IMR-90 (cell line): ENCODE measurements at regions not wholly inside any gene's neighbourhood (a gene's known extent, or its start where the extent isn't known, plus 50 kb on each side); places are given as distances from the start of the nearest gene placed in this dataset.

ENCODE experiments used
- BHLHE40 ChIP-seq: fragments of 150-350 bp; IDR thresholded peaks from 2 replicates; pipeline ENCODE4 v1.6.1; 2016; ENCODE audit warnings: mild to moderate bottlenecking, low read depth, low read length
- CEBPB ChIP-seq: IDR thresholded peaks from 2 replicates; pipeline ENCODE4 v1.6.1; 2012; ENCODE audit warnings: low read depth, low read length, improper control_type of control experiment
- MAFK ChIP-seq: IDR thresholded peaks from 2 replicates; pipeline ENCODE4 v1.6.1; 2012; ENCODE audit warnings: low read depth, low read length, improper control_type of control experiment
- MXI1 ChIP-seq: IDR thresholded peaks from 2 replicates; pipeline ENCODE4 v1.6.1; 2012; ENCODE audit warnings: low read depth, mild to moderate bottlenecking, low read length, moderate library complexity, borderline replicate concordance
- NFE2L2 ChIP-seq: fragments of 150-350 bp; IDR thresholded peaks from 2 replicates; pipeline ENCODE4 v1.6.1; 2016; ENCODE audit warnings: low read depth, mild to moderate bottlenecking, low read length
- POLR2A ChIP-seq: IDR thresholded peaks from 2 replicates; pipeline ENCODE4 v1.6.1; 2012; ENCODE audit warnings: mild to moderate bottlenecking, low read depth, low read length
- RAD21 ChIP-seq: IDR thresholded peaks from 2 replicates; pipeline ENCODE4 v1.6.1; 2012; ENCODE audit warnings: low read length, improper control_type of control experiment
- SMC3 ChIP-seq: fragments of 150-350 bp; IDR thresholded peaks from 2 replicates; pipeline ENCODE4 v1.6.1; 2016; ENCODE audit warnings: low read depth, mild to moderate bottlenecking, antibody characterized with exemption, low read length, moderate library complexity
- USF2 ChIP-seq: fragments of 150-350 bp; IDR thresholded peaks from 2 replicates; pipeline ENCODE4 v1.6.1; 2017; ENCODE audit warnings: mild to moderate bottlenecking, antibody characterized with exemption, low read length, low read depth
- TF ChIP-seq, protein P1 (sequence below): conservative IDR thresholded peaks from 2 replicates; pipeline ENCODE4 v1.5.1; 2012; ENCODE audit warnings: mild to moderate bottlenecking, low read depth, low read length, improper control_type of control experiment

DNA sequence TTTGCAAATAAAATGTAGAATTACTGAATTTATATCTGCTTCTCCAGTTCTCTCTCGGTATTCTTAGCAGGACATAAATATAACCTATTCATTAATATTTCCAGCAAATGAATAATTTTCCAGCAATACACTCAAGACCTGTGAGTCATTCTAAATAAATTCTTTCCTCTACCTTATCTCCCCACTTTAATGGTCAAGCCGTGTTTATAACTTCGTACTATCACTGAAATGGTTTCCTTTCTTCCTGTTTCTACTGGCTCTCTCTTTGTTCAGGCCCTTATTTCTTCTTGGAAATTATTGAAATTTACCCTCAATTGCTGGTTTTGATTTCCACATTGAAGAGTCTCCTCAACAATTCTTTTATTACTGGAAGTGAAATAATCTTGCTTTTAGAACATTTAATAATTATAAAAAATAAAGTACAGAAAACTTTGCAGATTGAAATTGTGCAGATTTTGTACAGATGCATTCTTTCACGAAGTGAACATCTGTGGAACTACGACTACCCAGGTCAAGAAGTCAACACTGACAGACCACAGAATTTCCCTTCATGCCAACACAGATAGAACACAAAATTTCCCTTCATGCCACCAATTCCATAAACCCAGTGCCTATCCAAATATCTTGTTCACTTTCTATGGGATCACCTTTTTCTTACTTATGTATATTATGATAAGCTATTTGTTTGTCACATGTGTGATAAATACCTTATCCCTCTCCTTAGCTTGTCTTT is 205.7 kb downstream of the FAT4 start:
- TF ChIP-seq MAFK (no peak), POLR2A (no peak), SMC3 (no peak), NFE2L2 (no peak), USF2 (no peak), RAD21 (no peak), CEBPB (no peak), MXI1 (no peak), BHLHE40 (no peak)
- TF ChIP-seq, protein P1, sequence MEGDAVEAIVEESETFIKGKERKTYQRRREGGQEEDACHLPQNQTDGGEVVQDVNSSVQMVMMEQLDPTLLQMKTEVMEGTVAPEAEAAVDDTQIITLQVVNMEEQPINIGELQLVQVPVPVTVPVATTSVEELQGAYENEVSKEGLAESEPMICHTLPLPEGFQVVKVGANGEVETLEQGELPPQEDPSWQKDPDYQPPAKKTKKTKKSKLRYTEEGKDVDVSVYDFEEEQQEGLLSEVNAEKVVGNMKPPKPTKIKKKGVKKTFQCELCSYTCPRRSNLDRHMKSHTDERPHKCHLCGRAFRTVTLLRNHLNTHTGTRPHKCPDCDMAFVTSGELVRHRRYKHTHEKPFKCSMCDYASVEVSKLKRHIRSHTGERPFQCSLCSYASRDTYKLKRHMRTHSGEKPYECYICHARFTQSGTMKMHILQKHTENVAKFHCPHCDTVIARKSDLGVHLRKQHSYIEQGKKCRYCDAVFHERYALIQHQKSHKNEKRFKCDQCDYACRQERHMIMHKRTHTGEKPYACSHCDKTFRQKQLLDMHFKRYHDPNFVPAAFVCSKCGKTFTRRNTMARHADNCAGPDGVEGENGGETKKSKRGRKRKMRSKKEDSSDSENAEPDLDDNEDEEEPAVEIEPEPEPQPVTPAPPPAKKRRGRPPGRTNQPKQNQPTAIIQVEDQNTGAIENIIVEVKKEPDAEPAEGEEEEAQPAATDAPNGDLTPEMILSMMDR, result no peak
